ENCODE measurements at regions not wholly inside any gene's neighbourhood (a gene's known extent, or its start where the extent isn't known, plus 50 kb on each side); places are given as distances from the start of the nearest gene placed in this dataset.

GRCh38 chr5:8714861-8715260, 831.0 kb downstream of the SEMA5A start:
- TF ChIP-seq POLR2A (IDR thresholded peaks at IDR 0.05; ENCODE audit: insufficient read depth in 1 of 2, low read depth in 2 of 2, low read length in 2 of 2) = no peak
- TF ChIP-seq SP1 (IDR thresholded peaks at IDR 0.05) = no peak
- TF ChIP-seq SP1 (CRISPR knock-in tag; IDR thresholded peaks at IDR 0.05) = no peak
- TF ChIP-seq PHF20 (CRISPR knock-in tag; IDR thresholded peaks at IDR 0.05) = no peak
- no peak for TF ChIP-seq REST (IDR thresholded peaks at IDR 0.05; ENCODE audit: borderline replicate concordance in 1 of 2, low read depth in 1 of 2, low read length in 2 of 2)
- no peak for TF ChIP-seq POGK (CRISPR knock-in tag; conservative IDR thresholded peaks at IDR 0.05)
- TF ChIP-seq ZBTB20 (CRISPR knock-in tag; IDR thresholded peaks at IDR 0.05; ENCODE audit: borderline replicate concordance, low read depth) = no peak
- TF ChIP-seq PBX3 (CRISPR knock-in tag; IDR thresholded peaks at IDR 0.05; ENCODE audit: borderline replicate concordance) = no peak
- TF ChIP-seq ZNF260 (CRISPR knock-in tag; IDR thresholded peaks at IDR 0.05; ENCODE audit: borderline replicate concordance, low read depth) = no peak
